K562 (cell line): ENCODE measurements at regions not wholly inside any gene's neighbourhood (a gene's known extent, or its start where the extent isn't known, plus 50 kb on each side); places are given as distances from the start of the nearest gene placed in this dataset.
A peak's percentile ranks its signal among the peaks of the same experiment; 100 is the strongest.

ENCODE experiments used
- ARID1B ChIP-seq: fragments of 450-650 bp; IDR thresholded peaks from 2 replicates; pipeline ENCODE4 v1.6.1; 2016; ENCODE audit warnings: antibody characterized with exemption, mild to moderate bottlenecking, inconsistent platforms
- CBFB ChIP-seq: sonication (generic); formaldehyde crosslinking; IDR thresholded peaks from 2 replicates; pipeline ENCODE4 v1.4.0; 2020; ENCODE audit warnings: mild to moderate bottlenecking, missing genetic modification reagents
- CXXC5 ChIP-seq: fragments of 250-450 bp; sonication (Bioruptor Pico); IDR thresholded peaks from 2 replicates; pipeline ENCODE4 v1.8.0; 2022; ENCODE audit warnings: inconsistent platforms, mild to moderate bottlenecking, moderate library complexity
- FOXK1 ChIP-seq: sonication (generic); formaldehyde crosslinking; IDR thresholded peaks from 2 replicates; pipeline ENCODE4 v1.8.0; 2022; ENCODE audit warnings: missing genetic modification reagents, mild to moderate bottlenecking, borderline replicate concordance
- GTF2E2 ChIP-seq: fragments of 200-800 bp; sonication (Bioruptor generic); IDR thresholded peaks from 2 replicates; pipeline ENCODE4 v1.6.1; 2016; ENCODE audit warnings: missing genetic modification characterization, missing compliant biosample characterization
- HDAC3 ChIP-seq: fragments of 450-650 bp; IDR thresholded peaks from 2 replicates; pipeline ENCODE4 v1.6.1; 2018; ENCODE audit warnings: borderline replicate concordance, mild to moderate bottlenecking, moderate library complexity; ENCODE audit not compliant: partially characterized antibody
- MAX ChIP-seq: sonication (generic); formaldehyde crosslinking; IDR thresholded peaks from 2 replicates; pipeline ENCODE4 v1.9.0; 2022; ENCODE audit warnings: mild to moderate bottlenecking, missing genetic modification reagents
- MIER1 ChIP-seq: fragments of 450-650 bp; IDR thresholded peaks from 2 replicates; pipeline ENCODE4 v1.6.1; 2016; ENCODE audit warnings: antibody characterized with exemption, mild to moderate bottlenecking, low read depth
- NCOA1 ChIP-seq: fragments of 450-650 bp; IDR thresholded peaks from 2 replicates; pipeline ENCODE4 v1.6.1; 2016; ENCODE audit warnings: low read depth
- NFE2L1 ChIP-seq: fragments of 450-650 bp; IDR thresholded peaks from 2 replicates; pipeline ENCODE4 v1.6.1; 2016; ENCODE audit warnings: missing genetic modification characterization, low read depth, mild to moderate bottlenecking, missing compliant biosample characterization, moderate library complexity, borderline replicate concordance
- NFIC ChIP-seq: fragments of 450-650 bp; IDR thresholded peaks from 2 replicates; pipeline ENCODE4 v1.6.1; 2017; ENCODE audit warnings: mild to moderate bottlenecking, inconsistent platforms
- PRPF4 ChIP-seq: fragments of 200-400 bp; formaldehyde crosslinking; IDR thresholded peaks from one replicate; pipeline ENCODE4 v1.6.1; 2017; ENCODE audit warnings: low read length, low read depth, mild to moderate bottlenecking; ENCODE audit not compliant: insufficient read depth, poor library complexity, severe bottlenecking
- RB1 ChIP-seq: fragments of 450-650 bp; IDR thresholded peaks from 2 replicates; pipeline ENCODE4 v1.6.1; 2017; ENCODE audit warnings: low read depth, mild to moderate bottlenecking
- SRF ChIP-seq, 2 experiments: fragments of 250-450, 450-650 bp in 1 of 2; sonication (Bioruptor Pico) in 1 of 2; sonication (generic) in 1 of 2; formaldehyde crosslinking; IDR thresholded peaks; 2 replicates each; pipeline versions ENCODE4 v1.5.0 to v1.5.1; 2020 to 2022; ENCODE audit warnings: mild to moderate bottlenecking in 1 of 2, missing genetic modification reagents in 1 of 2
- STAT5A ChIP-seq: IDR thresholded peaks from 2 replicates; pipeline ENCODE4 v1.6.1; 2012; ENCODE audit warnings: low read length, inconsistent platforms, borderline replicate concordance
- XRCC5 ChIP-seq: fragments of 200-400 bp; formaldehyde crosslinking; IDR thresholded peaks from 2 replicates; pipeline ENCODE4 v1.6.1; 2017; ENCODE audit warnings: low read depth, mild to moderate bottlenecking, low read length
- ZNF134 ChIP-seq: fragments of 250-450 bp; sonication (Bioruptor Pico); conservative IDR thresholded peaks from 2 replicates; pipeline ENCODE4 v1.4.0; 2020
- TF ChIP-seq, protein P1 (sequence below): fragments of 250-450 bp; sonication (Bioruptor Pico); IDR thresholded peaks from 2 replicates; pipeline ENCODE4 v1.5.0; 2021
- TF ChIP-seq, protein P2 (sequence below): sonication (generic); formaldehyde crosslinking; IDR thresholded peaks from 2 replicates; pipeline ENCODE4 v1.8.0; 2022; ENCODE audit warnings: missing genetic modification reagents, mild to moderate bottlenecking, moderate library complexity, borderline replicate concordance
- TF ChIP-seq, protein P3 (sequence below), 2 experiments: fragments of 450-650 bp; formaldehyde crosslinking in 1 of 2; IDR thresholded peaks; 2 replicates each; pipeline versions ENCODE4 v1.4.0 to v1.6.1; 2014 to 2020; ENCODE audit warnings: mild to moderate bottlenecking in 2 of 2, borderline replicate concordance in 1 of 2, low read depth in 1 of 2

GRCh38 chr17:36703860-36704266, 102.5 kb downstream of the MRM1 start (continued):
- TF ChIP-seq, protein P1, sequence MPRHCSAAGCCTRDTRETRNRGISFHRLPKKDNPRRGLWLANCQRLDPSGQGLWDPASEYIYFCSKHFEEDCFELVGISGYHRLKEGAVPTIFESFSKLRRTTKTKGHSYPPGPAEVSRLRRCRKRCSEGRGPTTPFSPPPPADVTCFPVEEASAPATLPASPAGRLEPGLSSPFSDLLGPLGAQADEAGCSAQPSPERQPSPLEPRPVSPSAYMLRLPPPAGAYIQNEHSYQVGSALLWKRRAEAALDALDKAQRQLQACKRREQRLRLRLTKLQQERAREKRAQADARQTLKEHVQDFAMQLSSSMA (CRISPR knock-in tag): no peak
- TF ChIP-seq CXXC5: peak; percentile 29; the same call in 1 of the 2 replicates
- TF ChIP-seq, protein P2, sequence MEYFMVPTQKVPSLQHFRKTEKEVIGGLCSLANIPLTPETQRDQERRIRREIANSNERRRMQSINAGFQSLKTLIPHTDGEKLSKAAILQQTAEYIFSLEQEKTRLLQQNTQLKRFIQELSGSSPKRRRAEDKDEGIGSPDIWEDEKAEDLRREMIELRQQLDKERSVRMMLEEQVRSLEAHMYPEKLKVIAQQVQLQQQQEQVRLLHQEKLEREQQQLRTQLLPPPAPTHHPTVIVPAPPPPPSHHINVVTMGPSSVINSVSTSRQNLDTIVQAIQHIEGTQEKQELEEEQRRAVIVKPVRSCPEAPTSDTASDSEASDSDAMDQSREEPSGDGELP (CRISPR knock-in tag): peak; percentile 71; the same call in 1 of the 2 replicates
- TF ChIP-seq STAT5A: no peak
- 0 out of 2 replicates have a peak, but pooled peaks have one; percentile 42 for TF ChIP-seq NCOA1
- peak; percentile 94 for TF ChIP-seq MIER1
- 0 out of 4 replicates have a peak, but pooled peaks of 1 of the 2 experiments have one; percentile 18 for TF ChIP-seq SRF (CRISPR knock-in tag; IDR thresholded peaks at IDR 0.05)
- TF ChIP-seq MAX (CRISPR knock-in tag): no peak
- TF ChIP-seq ARID1B: no peak
- TF ChIP-seq, protein P3, sequence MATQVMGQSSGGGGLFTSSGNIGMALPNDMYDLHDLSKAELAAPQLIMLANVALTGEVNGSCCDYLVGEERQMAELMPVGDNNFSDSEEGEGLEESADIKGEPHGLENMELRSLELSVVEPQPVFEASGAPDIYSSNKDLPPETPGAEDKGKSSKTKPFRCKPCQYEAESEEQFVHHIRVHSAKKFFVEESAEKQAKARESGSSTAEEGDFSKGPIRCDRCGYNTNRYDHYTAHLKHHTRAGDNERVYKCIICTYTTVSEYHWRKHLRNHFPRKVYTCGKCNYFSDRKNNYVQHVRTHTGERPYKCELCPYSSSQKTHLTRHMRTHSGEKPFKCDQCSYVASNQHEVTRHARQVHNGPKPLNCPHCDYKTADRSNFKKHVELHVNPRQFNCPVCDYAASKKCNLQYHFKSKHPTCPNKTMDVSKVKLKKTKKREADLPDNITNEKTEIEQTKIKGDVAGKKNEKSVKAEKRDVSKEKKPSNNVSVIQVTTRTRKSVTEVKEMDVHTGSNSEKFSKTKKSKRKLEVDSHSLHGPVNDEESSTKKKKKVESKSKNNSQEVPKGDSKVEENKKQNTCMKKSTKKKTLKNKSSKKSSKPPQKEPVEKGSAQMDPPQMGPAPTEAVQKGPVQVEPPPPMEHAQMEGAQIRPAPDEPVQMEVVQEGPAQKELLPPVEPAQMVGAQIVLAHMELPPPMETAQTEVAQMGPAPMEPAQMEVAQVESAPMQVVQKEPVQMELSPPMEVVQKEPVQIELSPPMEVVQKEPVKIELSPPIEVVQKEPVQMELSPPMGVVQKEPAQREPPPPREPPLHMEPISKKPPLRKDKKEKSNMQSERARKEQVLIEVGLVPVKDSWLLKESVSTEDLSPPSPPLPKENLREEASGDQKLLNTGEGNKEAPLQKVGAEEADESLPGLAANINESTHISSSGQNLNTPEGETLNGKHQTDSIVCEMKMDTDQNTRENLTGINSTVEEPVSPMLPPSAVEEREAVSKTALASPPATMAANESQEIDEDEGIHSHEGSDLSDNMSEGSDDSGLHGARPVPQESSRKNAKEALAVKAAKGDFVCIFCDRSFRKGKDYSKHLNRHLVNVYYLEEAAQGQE (IDR thresholded peaks at IDR 0.05; ENCODE audit: borderline replicate concordance): peak; percentile 99
- TF ChIP-seq, protein P3 (CRISPR knock-in tag; IDR thresholded peaks at IDR 0.05; ENCODE audit: low read depth): peak; percentile 98
- TF ChIP-seq ZNF134: no peak
- TF ChIP-seq NFIC: 0 out of 2 replicates have a peak, but pooled peaks have one; percentile 32
- peak; percentile 38; the same call in 1 of the 2 replicates for TF ChIP-seq RB1
- TF ChIP-seq HDAC3: no peak
- no peak for TF ChIP-seq PRPF4
- no peak for TF ChIP-seq NFE2L1 (tag)
- no peak for TF ChIP-seq CBFB (CRISPR knock-in tag)
- TF ChIP-seq GTF2E2: no peak
- no peak for TF ChIP-seq FOXK1 (CRISPR knock-in tag)
- TF ChIP-seq XRCC5: 0 out of 2 replicates have a peak, but pooled peaks have one; percentile 30
